CD14-positive monocyte (primary cell): ENCODE measurements at regions not wholly inside any gene's neighbourhood (a gene's known extent, or its start where the extent isn't known, plus 50 kb on each side); places are given as distances from the start of the nearest gene placed in this dataset.

ENCODE experiments used
- DNase-seq, 3 donors: peaks; one replicate each; pipeline ENCODE4 v3.0.0-alpha.2; 2011 to 2022
- H2AFZ ChIP-seq: 2 replicates; pipeline ENCODE4 v1.6.0; 2012; ENCODE audit warnings: mild to moderate bottlenecking, low read depth, low read length, inconsistent platforms; ENCODE audit not compliant: insufficient read depth, poor library complexity, severe bottlenecking
- H3K27ac ChIP-seq, 2 donors: 1 replicate in 1 of 2; 2 replicates in 1 of 2; pipeline ENCODE4 v1.5.1; 2012 to 2013; ENCODE audit warnings: low read length in 2 of 2, control low read depth in 1 of 2, inconsistent platforms in 1 of 2, low read depth in 1 of 2, mild to moderate bottlenecking in 1 of 2
- H3K27me3 ChIP-seq, 2 donors: one replicate each; pipeline versions ENCODE4 v1.6.0 to v1.6.1; 2011 to 2013; ENCODE audit warnings: low read length in 2 of 2; ENCODE audit not compliant: control insufficient read depth in 2 of 2, insufficient read depth in 2 of 2
- H3K36me3 ChIP-seq, 2 donors: replicated peaks in 1 of 2; 1 replicate in 1 of 2; 2 replicates in 1 of 2; pipeline versions ENCODE4 v1.5.1 to v1.6.1; 2012 to 2013; ENCODE audit warnings: low read length in 2 of 2, control low read depth in 1 of 2, inconsistent platforms in 1 of 2, mild to moderate bottlenecking in 1 of 2; ENCODE audit not compliant: insufficient read depth in 2 of 2, control insufficient read depth in 1 of 2
- H3K4me1 ChIP-seq, 2 donors: 1 replicate in 1 of 2; 2 replicates in 1 of 2; pipeline versions ENCODE4 v1.5.1 to v1.6.1; 2012 to 2013; ENCODE audit warnings: low read length in 2 of 2, control low read depth in 1 of 2, inconsistent platforms in 1 of 2, mild to moderate bottlenecking in 1 of 2, moderate library complexity in 1 of 2; ENCODE audit not compliant: insufficient read depth in 2 of 2, control insufficient read depth in 1 of 2
- H3K4me2 ChIP-seq: replicated peaks from 2 replicates; pipeline ENCODE3; 2012; ENCODE audit warnings: low read length, moderate library complexity, mild to moderate bottlenecking; ENCODE audit not compliant: poor library complexity, severe bottlenecking; ENCODE audit errors: extremely low read depth
- H3K4me3 ChIP-seq, 3 experiments: fragments of 200-600 bp in 1 of 3; sonication (generic) in 1 of 3; replicated peaks in 1 of 3; 1 replicate in 2 of 3; 2 replicates in 1 of 3; pipeline ENCODE4 v1.5.1; 2011 to 2013; ENCODE audit warnings: low read length in 3 of 3, mild to moderate bottlenecking in 3 of 3, control low read depth in 2 of 3, low read depth in 2 of 3, inconsistent platforms in 1 of 3, moderate library complexity in 1 of 3
- H3K79me2 ChIP-seq: 2 replicates; pipeline ENCODE4 v1.6.0; 2012; ENCODE audit warnings: mild to moderate bottlenecking, control low read depth, inconsistent platforms, low read length, moderate library complexity; ENCODE audit not compliant: insufficient read depth
- H3K9ac ChIP-seq: 2 replicates; pipeline ENCODE4 v1.6.0; 2017; ENCODE audit warnings: low read length, mild to moderate bottlenecking; ENCODE audit not compliant: insufficient read depth, poor library complexity, severe bottlenecking
- H3K9me3 ChIP-seq, 2 donors: replicated peaks in 1 of 2; 1 replicate in 1 of 2; 2 replicates in 1 of 2; pipeline versions ENCODE4 v1.5.1 to v1.6.1; 2012 to 2013; ENCODE audit warnings: low read length in 2 of 2, control low read depth in 1 of 2; ENCODE audit not compliant: control insufficient read depth in 1 of 2, insufficient read depth in 1 of 2
- H4K20me1 ChIP-seq: 2 replicates; pipeline ENCODE4 v1.6.0; 2012; ENCODE audit warnings: mild to moderate bottlenecking, low read length, control low read depth, moderate library complexity; ENCODE audit not compliant: insufficient read depth
- H3K27ac Mint-ChIP-seq, 7 donors: one replicate each; pipeline ENCODE4 v1.8.0; 2020; ENCODE audit warnings: mild to moderate bottlenecking in 7 of 7, mixed read lengths in 7 of 7, moderate library complexity in 6 of 7, inconsistent platforms in 2 of 7
- H3K27me3 Mint-ChIP-seq, 3 donors: one replicate each; pipeline ENCODE4 v1.8.0; 2021 to 2022; ENCODE audit warnings: low read depth in 3 of 3, mild to moderate bottlenecking in 3 of 3, mixed read lengths in 3 of 3, moderate library complexity in 3 of 3, inconsistent platforms in 1 of 3
- H3K36me3 Mint-ChIP-seq, 2 donors: one replicate each; pipeline ENCODE4 v1.8.0; 2020; ENCODE audit warnings: mixed read lengths in 2 of 2, inconsistent platforms in 1 of 2, mild to moderate bottlenecking in 1 of 2
- H3K4me1 Mint-ChIP-seq: one replicate; pipeline ENCODE4 v1.8.0; 2020; ENCODE audit warnings: mild to moderate bottlenecking, mixed read lengths
- H3K4me3 Mint-ChIP-seq, 2 donors: one replicate each; pipeline ENCODE4 v1.8.0; 2020; ENCODE audit warnings: mild to moderate bottlenecking in 2 of 2, mixed read lengths in 2 of 2, moderate library complexity in 1 of 2
- H3K9me3 Mint-ChIP-seq, 7 donors: one replicate each; pipeline ENCODE4 v1.8.0; 2020 to 2022; ENCODE audit warnings: mixed read lengths in 7 of 7, mild to moderate bottlenecking in 6 of 7, moderate library complexity in 6 of 7, inconsistent platforms in 2 of 7
- CTCF ChIP-seq: fragments of 200-600 bp; IDR thresholded peaks from one replicate; pipeline ENCODE4 v1.8.0; 2022; ENCODE audit warnings: antibody characterized with exemption, mild to moderate bottlenecking
- WGBS: methylation state at CpG from one replicate; pipeline ENCODE4 v1.1.5; 2013; ENCODE audit warnings: missing lambda C conversion rate; ENCODE audit not compliant: insufficient coverage; 5-methylcytosine and 5-hydroxymethylcytosine counted together
- intact Hi-C, 2 donors: fragments of 100-400 bp; cut with micrococcal nuclease; formaldehyde crosslinking; loops; one replicate each; pipeline versions ENCODE4 v1.15.0 to v1.15.1; 2023

- H3K9me3 ChIP-seq, result peaks cover 8 to 9% of the 10 kb centered on the region in 2 donors
These were observed 405.6 kb upstream of the TMEM132C start for GRCh38 chr12:127861406-127861805.

DNA sequence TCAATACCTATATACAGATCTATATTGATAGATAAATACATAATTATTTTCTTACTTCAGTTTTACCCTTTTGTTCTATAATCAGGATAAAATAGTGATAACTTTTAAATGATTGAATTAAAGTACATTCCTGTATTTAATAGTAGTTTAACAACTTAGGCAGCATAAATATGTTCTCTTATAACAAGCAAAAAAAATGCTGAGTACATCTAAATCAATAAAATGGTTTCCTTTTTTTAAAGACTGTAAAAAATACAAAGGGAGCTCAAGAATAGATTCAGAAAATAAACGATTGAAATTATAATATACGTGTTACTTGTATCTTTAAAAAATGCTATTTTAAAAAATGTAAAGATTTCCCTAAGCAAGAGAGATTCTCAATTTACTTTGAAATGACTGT lies 393.7 kb upstream of the TMEM132C start:
- Histone ChIP-seq H2AFZ (no peak overlapping the region), H3K4me3 (no peak overlapping the region), H3K4me1 (no peaks in the 10 kb centered on the region), H4K20me1 (no peaks in the 10 kb centered on the region), H3K27me3 (no peaks in the 10 kb centered on the region), H3K36me3 (no peaks in the 10 kb centered on the region), H3K27ac (no peak overlapping the region), H3K79me2 (no peaks in the 10 kb centered on the region), H3K4me2 (no peak overlapping the region), H3K9me3 (no peaks in the 10 kb centered on the region), H3K9ac (no peak overlapping the region)
- Mint-ChIP-seq H3K27me3 (peaks cover 0 to 2% (median 0%) of the 10 kb centered on the region in 3 donors), H3K27ac (no peak overlapping the region), H3K4me1 (no peaks in the 10 kb centered on the region), H3K9me3 (peaks cover under 1 to 12% (median 7%) of the 10 kb centered on the region in 7 donors), H3K36me3 (no peaks in the 10 kb centered on the region), H3K4me3 (no peak overlapping the region)
- no peak for DNase-seq
- TF ChIP-seq CTCF, result no peak
- intact Hi-C loops, result no loop called here
- no CpG with 5 or more reads among the region's 2 CpGs for WGBS

More at GRCh38 chr12:127861406-127861805, 405.6 kb upstream of the TMEM132C start:
- Mint-ChIP-seq H3K27ac (no peak overlapping the region), H3K27me3 (no peaks in the 10 kb centered on the region), H3K4me1 (no peaks in the 10 kb centered on the region), H3K36me3 (no peaks in the 10 kb centered on the region), H3K4me3 (no peak overlapping the region), H3K9me3 (peaks cover 11 to 30% (median 19%) of the 10 kb centered on the region in 7 donors)
- Histone ChIP-seq H3K27ac (no peak overlapping the region), H2AFZ (no peak overlapping the region), H3K4me2 (no peak overlapping the region), H3K4me1 (no peaks in the 10 kb centered on the region), H3K27me3 (no peaks in the 10 kb centered on the region), H3K4me3 (no peak overlapping the region), H3K9ac (no peak overlapping the region), H3K79me2 (no peaks in the 10 kb centered on the region), H3K36me3 (no peaks in the 10 kb centered on the region), H4K20me1 (no peaks in the 10 kb centered on the region)
- no CpG with 5 or more reads among the region's 3 CpGs for WGBS
- no peak for TF ChIP-seq CTCF
- intact Hi-C loops, result no loop called here
- DNase-seq, result no peak
